ENCODE measurements at regions not wholly inside any gene's neighbourhood (a gene's known extent, or its start where the extent isn't known, plus 50 kb on each side); places are given as distances from the start of the nearest gene placed in this dataset.

- DNase-seq: no peak
Measured at GRCh38 chr2:120596990-120597594, 138.6 kb upstream of the GLI2 start.

DNA sequence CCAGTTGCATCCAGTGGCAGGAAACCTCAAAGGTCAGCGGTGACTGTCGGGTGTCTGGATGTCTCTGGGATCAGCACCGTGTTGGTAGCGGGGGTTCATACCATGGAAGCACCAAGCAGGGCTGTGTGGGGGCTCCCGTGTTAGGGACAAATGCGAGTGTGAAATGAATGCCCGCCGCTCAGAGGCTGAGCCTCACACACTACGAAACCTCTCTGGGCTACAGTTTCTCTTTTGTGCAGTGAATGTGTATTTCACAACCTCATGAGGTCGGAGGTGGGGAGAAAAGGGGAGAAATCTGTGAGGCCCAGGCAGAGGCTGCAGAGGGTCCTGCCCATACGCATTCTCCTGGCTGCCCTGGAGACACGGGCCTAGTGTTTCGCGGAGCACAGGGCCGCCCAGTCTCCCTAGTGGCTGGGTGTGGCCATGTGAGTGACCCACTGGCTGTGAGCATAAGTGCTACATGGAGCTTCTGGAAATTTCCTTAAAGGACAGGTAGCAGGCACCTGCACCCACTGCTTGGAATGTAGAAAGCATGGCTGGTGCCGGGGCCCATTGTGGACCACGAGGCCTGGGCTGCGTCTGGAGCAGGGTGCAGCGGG is 138.0 kb upstream of the GLI2 start:
- no peak for DNase-seq

- DNase-seq: no peak
Measured at GRCh38 chr2:120598416-120598815, 137.3 kb upstream of the GLI2 start.

- DNase-seq: no peak
Measured at GRCh38 chr2:120599072-120599471, 136.6 kb upstream of the GLI2 start.

GRCh38 chr2:120599656-120600055 is 136.0 kb upstream of the GLI2 start:
- DNase-seq: no peak

- no peak for DNase-seq
Measured at GRCh38 chr2:120600335-120600734, 135.3 kb upstream of the GLI2 start.

GRCh38 chr2:120600786-120601185 is 134.9 kb upstream of the GLI2 start:
- no peak for DNase-seq

GRCh38 chr2:120601566-120601965 is 134.1 kb upstream of the GLI2 start:
- DNase-seq: no peak

- no peak for DNase-seq
Measured at GRCh38 chr2:120602251-120602650, 133.4 kb upstream of the GLI2 start.

DNA sequence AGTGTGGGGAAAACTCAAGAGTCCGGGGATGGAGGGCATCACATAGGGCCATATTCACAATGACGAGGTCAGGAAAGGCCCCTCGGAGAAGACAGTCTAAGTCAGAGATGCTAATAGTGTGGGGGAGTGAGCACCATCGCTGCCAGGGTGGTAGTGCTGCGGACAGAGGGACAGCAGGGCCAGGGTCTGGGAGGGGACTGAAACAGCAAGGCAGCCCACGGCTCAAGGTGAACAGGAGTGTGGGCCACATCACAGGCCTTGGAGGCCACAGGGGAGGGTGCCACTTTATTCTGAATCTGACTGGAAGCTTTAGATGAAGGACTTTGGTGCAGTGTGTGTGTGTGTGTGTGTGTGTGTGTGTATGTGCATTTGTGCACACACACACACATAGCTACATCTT is 130.9 kb upstream of the GLI2 start:
- DNase-seq: no peak

GRCh38 chr2:120605231-120605935 is 130.3 kb upstream of the GLI2 start:
- DNase-seq: no peak

GRCh38 chr2:120606280-120606679 is 129.4 kb upstream of the GLI2 start:
- DNase-seq: no peak

DNA sequence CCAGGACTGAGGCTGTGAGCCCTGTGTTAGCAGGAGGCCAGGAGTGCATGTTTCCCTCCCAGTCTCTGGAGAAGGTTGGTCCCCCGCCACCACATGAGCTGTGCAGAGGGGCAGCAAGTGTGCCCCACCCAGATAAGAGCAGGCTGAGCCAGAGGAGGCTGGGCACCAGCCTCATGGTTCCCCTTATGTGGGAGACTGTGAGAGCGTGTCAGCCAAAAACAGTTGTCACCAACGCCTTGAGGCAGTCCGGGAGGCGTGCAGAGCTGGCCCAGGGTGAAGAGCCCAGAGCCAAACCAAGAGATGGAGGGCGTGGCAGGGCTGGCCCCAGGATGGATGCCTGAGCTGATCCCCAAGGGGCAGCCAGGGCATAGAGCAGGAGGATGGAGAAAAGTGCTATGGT is 128.7 kb upstream of the GLI2 start:
- DNase-seq: no peak

DNA sequence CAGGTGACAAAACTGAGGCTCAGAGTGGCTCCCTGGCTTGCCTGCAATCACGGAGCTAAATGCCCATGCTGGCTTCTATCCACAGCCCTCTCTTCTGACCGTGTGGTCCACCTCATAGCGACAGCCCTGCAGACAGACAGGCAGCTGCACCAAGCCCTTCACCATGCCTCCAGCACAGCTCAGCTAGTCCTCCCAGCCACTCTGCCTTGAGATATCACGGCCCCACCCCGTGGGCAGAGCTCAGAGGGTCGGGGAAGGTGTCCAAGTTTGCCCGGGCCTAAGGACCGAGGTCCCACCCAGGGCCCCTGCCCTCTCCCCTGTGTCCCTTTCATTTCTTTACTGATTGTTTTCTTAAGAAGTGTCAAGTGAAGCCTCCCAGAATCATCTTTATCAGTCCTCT is 128.2 kb upstream of the GLI2 start:
- no peak for DNase-seq

- DNase-seq: no peak
Measured at GRCh38 chr2:120607996-120608395, 127.7 kb upstream of the GLI2 start.

DNA sequence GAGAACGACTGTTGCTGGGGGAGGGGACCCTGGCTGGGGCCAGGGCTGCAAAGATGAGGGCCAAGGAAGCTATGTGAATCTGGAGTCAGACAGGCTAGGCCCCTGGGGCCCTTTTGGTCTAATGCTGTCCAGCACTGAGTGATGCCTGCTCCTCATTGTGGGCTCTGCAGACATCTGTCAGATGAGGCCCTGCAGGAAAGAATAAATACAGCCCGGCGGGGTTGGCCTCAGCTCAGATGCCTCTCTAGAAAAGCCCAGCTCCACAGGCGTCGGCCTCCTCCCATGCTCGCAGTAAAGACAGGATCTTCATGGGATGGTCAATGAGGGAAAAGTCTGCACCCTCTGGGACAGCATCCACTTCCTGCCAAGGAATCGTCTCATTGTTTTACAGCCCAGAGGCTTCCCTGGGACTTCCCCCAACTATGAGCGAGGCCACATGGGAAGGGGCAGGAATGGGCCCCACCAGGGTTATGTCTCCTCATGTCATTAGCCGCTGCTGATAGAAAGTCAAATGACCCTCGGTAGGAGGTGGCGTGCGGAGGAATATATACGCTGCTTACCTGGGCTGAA is 125.8 kb upstream of the GLI2 start:
- no peak for DNase-seq

DNA sequence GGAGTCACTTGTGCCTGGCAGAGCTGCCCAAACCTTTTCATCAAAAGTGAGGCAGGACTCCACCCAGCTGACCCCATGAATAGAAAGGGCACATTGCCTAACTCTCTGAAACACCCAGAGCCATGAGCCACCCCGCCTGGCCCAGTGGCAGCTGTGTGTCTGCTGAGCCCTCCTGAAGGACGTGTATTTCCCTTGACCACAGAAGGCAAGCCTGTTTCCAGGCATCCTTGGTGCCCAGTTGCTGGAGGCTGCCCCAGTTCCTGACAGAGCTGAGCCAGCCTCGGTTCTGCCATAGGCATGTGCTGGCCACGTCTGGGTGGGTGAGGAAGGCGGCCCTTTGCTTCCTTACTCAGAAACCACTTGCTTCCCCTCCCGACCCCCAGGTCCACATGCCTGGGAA is 124.7 kb upstream of the GLI2 start:
- no peak for DNase-seq

DNA sequence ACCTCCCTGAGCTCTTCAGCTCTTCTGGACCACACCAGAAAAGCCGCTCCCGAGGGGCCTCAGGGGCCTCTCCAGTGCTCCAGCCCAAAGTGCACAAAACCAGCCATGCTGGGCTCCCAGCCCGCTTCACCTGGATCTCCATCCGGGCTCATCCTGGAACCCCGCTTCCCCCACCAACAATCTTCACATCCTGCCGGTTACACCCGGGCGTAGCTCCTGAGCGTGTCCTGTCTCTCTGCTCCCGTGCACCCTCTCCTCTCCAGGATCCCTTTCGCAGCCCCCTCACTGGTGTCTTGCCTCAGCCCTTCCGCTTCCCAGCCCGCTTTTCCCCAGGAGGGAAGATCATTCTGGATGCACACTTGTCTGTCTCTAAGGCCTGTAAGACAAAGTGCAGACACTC is 123.7 kb upstream of the GLI2 start:
- DNase-seq: no peak

DNA sequence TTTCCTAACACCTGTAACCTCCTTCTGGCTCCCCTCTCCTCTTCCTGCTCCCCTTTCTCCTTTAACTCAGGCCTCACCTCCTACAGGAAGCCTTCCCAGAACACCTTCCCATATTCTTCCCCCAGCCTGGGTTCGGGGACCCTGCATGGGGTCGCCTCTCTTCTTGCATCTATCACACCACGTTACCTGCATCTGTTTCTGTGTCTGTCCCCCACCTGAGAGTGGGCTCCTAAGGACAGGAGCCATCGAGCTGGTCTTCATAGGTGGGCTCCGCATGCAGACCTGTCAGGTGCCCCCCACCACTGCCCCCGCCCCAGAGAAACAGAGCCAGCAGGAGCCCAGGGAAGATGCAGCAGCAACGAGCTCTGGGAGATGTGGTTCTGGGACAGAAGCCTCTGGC is 123.2 kb upstream of the GLI2 start:
- DNase-seq: no peak

- no peak for DNase-seq
Measured at GRCh38 chr2:120612931-120613330, 122.7 kb upstream of the GLI2 start.

GRCh38 chr2:120613742-120614571 is 121.7 kb upstream of the GLI2 start:
- no peak for DNase-seq

- no peak for DNase-seq
Measured at GRCh38 chr2:120614901-120615300, 120.8 kb upstream of the GLI2 start.

DNA sequence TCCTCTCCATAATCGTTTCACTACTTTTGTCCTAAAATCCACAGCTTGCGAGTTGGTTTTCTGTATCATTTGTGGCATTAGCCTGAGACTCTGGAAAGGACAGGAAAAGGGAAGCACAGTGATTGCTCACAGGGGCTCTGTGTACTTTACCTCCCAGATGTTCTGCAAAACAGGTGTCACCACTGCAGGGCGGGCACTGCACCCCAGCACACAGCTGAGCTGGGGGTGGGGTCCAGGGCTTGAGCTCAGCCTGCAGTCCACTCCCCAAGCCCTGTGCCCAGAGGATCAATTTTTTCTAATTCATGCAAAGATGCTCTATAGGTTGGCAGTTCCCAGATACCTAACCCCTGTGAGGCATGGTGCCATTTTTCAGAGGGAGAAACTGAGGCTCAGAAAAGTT is 119.4 kb upstream of the GLI2 start:
- DNase-seq: no peak
